Smooth muscle cell (in vitro differentiated cells): ENCODE measurements at regions not wholly inside any gene's neighbourhood (a gene's known extent, or its start where the extent isn't known, plus 50 kb on each side); places are given as distances from the start of the nearest gene placed in this dataset.

Experiments
- DNase-seq: peaks from one replicate; lab custom pipeline; 2025; ENCODE audit not compliant: unreplicated experiment; lab: John Stamatoyannopoulos, UW
- H2AFZ ChIP-seq: fragments of 200-600 bp; sonication (generic); 2 replicates; pipeline ENCODE4 v1.6.0; 2016; ENCODE audit warnings: antibody characterized with exemption, low read depth, mild to moderate bottlenecking
- H3F3A ChIP-seq: fragments of 200-600 bp; sonication (generic); 2 replicates; pipeline ENCODE4 v1.6.0; 2017; ENCODE audit warnings: antibody characterized with exemption, low read depth
- H3K27ac ChIP-seq: fragments of 200-600 bp; sonication (generic); 2 replicates; pipeline ENCODE4 v1.5.1; 2016; ENCODE audit warnings: low read depth, mild to moderate bottlenecking
- H3K27me3 ChIP-seq: fragments of 200-600 bp; sonication (generic); 2 replicates; pipeline ENCODE4 v1.6.1; 2016; ENCODE audit warnings: low read depth, mild to moderate bottlenecking
- H3K36me3 ChIP-seq: fragments of 200-600 bp; sonication (generic); 2 replicates; pipeline ENCODE4 v1.5.1; 2016; ENCODE audit warnings: low read depth
- H3K4me1 ChIP-seq: fragments of 200-600 bp; sonication (generic); 2 replicates; pipeline ENCODE4 v1.5.1; 2016; ENCODE audit warnings: low read depth
- H3K4me2 ChIP-seq: fragments of 200-600 bp; sonication (generic); 2 replicates; pipeline ENCODE4 v1.6.0; 2016; ENCODE audit warnings: mild to moderate bottlenecking
- H3K4me3 ChIP-seq: fragments of 200-600 bp; sonication (generic); 2 replicates; pipeline ENCODE4 v1.5.1; 2016; ENCODE audit warnings: mild to moderate bottlenecking
- H3K79me2 ChIP-seq: fragments of 200-600 bp; sonication (generic); 2 replicates; pipeline ENCODE4 v1.6.0; 2016; ENCODE audit warnings: low read depth, mild to moderate bottlenecking
- H3K9ac ChIP-seq: fragments of 200-600 bp; sonication (generic); 2 replicates; pipeline ENCODE4 v1.6.0; 2016; ENCODE audit warnings: low read depth
- H3K9me3 ChIP-seq: fragments of 200-600 bp; sonication (generic); replicated peaks from 2 replicates; pipeline ENCODE4 v1.5.1; 2016; ENCODE audit warnings: low read depth
- H4K20me1 ChIP-seq: fragments of 200-600 bp; sonication (generic); 2 replicates; pipeline ENCODE4 v1.6.0; 2016; ENCODE audit warnings: low read depth
- WGBS: methylation state at CpG from one replicate; pipeline ENCODE4 v1.1.7; 2016; ENCODE audit warnings: low lambda C conversion rate; 5-methylcytosine and 5-hydroxymethylcytosine counted together
- TF ChIP-seq, protein P1 (sequence below): fragments of 200-600 bp; sonication (generic); IDR thresholded peaks from 2 replicates; pipeline ENCODE4 v1.5.1; 2017; ENCODE audit warnings: borderline replicate concordance, mild to moderate bottlenecking, antibody characterized with exemption; ENCODE audit not compliant: insufficient read depth, poor library complexity, severe bottlenecking

DNA sequence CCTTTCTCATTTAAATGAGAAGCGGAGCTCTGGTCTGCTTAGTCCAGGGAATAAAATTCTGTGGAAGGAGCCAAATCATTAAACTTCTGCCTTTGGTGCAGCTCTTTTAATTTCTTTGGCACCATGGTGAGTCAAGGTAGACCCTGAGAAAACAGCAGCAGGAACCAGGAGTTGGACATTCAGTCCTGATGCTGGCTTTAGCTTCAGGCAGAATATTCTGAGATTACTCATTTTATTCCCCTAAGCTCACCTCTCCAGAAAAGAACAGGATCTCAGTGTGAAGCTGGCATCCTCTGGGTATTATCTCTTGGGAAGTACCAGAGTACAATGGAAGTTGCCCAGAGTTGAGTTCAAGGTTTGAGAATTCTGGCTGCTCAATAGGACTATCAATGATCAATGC, 211.6 kb upstream of the NRP1 start:
- no peaks in the 10 kb centered on the region for H3F3A ChIP-seq
- H3K4me1 ChIP-seq = no peaks in the 10 kb centered on the region
- no peaks in the 10 kb centered on the region for H3K36me3 ChIP-seq
- H4K20me1 ChIP-seq = no peaks in the 10 kb centered on the region
- no peaks in the 10 kb centered on the region for H3K27me3 ChIP-seq
- H3K4me3 ChIP-seq = no peak overlapping the region
- WGBS = 100% methylated on average over 1 of the region's 1 CpG
- no peak overlapping the region for H3K4me2 ChIP-seq
- no peaks in the 10 kb centered on the region for H3K9me3 ChIP-seq
- no peaks in the 10 kb centered on the region for H3K79me2 ChIP-seq
- no peak overlapping the region for H3K27ac ChIP-seq
- DNase-seq = no peak
- no peak overlapping the region for H2AFZ ChIP-seq
- TF ChIP-seq, protein P1, sequence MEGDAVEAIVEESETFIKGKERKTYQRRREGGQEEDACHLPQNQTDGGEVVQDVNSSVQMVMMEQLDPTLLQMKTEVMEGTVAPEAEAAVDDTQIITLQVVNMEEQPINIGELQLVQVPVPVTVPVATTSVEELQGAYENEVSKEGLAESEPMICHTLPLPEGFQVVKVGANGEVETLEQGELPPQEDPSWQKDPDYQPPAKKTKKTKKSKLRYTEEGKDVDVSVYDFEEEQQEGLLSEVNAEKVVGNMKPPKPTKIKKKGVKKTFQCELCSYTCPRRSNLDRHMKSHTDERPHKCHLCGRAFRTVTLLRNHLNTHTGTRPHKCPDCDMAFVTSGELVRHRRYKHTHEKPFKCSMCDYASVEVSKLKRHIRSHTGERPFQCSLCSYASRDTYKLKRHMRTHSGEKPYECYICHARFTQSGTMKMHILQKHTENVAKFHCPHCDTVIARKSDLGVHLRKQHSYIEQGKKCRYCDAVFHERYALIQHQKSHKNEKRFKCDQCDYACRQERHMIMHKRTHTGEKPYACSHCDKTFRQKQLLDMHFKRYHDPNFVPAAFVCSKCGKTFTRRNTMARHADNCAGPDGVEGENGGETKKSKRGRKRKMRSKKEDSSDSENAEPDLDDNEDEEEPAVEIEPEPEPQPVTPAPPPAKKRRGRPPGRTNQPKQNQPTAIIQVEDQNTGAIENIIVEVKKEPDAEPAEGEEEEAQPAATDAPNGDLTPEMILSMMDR = no peak
- H3K9ac ChIP-seq = no peak overlapping the region

DNA sequence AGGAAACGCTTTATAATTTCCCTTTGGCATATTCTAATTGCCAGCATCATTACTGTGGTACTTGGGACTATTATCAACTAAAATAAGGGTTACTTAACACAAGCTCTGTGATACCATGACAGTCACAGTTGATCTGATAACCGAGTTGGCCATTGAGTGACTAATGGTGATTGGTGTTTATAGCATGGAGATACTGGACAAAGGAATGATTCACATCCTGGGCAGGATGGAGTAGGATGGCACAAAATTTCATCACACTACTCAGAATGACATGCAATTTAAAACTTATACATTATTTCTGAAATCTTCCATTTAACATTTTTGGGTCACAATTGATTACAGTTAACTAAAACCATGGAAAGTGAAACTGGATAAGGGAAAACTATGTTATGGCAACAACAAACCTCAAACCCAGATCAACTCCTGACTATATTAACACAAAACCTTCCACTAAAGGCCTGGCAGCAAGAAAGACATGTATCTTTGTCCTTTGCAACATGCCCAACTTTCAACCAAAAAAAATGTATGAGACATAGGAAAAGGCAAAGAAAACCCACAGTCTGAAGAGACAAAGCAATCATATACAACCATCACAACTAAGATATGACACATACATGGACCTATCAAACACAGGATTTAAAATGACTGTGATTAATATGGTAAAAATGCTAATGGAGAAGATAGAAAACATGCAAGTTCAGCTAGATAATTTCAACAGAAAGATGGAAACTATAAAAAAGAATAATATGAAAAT, 208.5 kb upstream of the NRP1 start:
- DNase-seq = no peak
- H3K27ac ChIP-seq = no peak overlapping the region
- H3K4me1 ChIP-seq = no peaks in the 10 kb centered on the region
- H3K9ac ChIP-seq = no peak overlapping the region
- no peaks in the 10 kb centered on the region for H3K79me2 ChIP-seq
- TF ChIP-seq, protein P1 = no peak
- no peaks in the 10 kb centered on the region for H3K27me3 ChIP-seq
- H3F3A ChIP-seq = no peaks in the 10 kb centered on the region
- H3K9me3 ChIP-seq = no peaks in the 10 kb centered on the region
- H3K4me3 ChIP-seq = no peak overlapping the region
- WGBS = 80% methylated on average over 2 of the region's 2 CpGs
- no peaks in the 10 kb centered on the region for H3K36me3 ChIP-seq
- H4K20me1 ChIP-seq = no peaks in the 10 kb centered on the region
- no peak overlapping the region for H3K4me2 ChIP-seq
- no peak overlapping the region for H2AFZ ChIP-seq

DNA sequence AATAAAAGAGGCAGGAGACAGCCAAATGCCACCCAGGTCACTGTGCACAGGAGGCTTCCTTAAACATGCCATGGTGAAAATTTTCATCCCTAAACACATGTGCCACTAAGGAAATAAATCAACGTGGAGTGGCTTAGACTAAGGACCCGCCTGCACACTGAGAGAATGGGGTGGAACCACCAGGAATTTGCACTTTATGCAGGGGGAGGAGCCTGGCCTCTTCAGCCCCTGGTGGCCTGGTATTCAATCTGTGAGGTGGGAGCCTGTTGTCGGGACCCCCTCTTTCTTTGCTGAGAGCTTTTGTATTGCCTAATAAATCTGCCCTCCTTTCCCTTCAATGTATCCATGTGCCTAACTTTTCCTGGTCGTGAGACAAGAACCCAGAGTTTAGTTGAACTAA, 204.6 kb upstream of the NRP1 start:
- Histone ChIP-seq H3K9me3 (no peaks in the 10 kb centered on the region), H3K27me3 (no peaks in the 10 kb centered on the region), H3K36me3 (no peaks in the 10 kb centered on the region), H3F3A (no peaks in the 10 kb centered on the region), H3K4me3 (no peak overlapping the region), H3K79me2 (no peaks in the 10 kb centered on the region), H4K20me1 (no peaks in the 10 kb centered on the region), H3K9ac (no peak overlapping the region), H2AFZ (no peak overlapping the region), H3K27ac (no peak overlapping the region), H3K4me2 (no peak overlapping the region), H3K4me1 (no peaks in the 10 kb centered on the region)
- TF ChIP-seq, protein P1 = no peak
- no peak for DNase-seq
- WGBS = 70% methylated on average over 4 of the region's 4 CpGs

DNA sequence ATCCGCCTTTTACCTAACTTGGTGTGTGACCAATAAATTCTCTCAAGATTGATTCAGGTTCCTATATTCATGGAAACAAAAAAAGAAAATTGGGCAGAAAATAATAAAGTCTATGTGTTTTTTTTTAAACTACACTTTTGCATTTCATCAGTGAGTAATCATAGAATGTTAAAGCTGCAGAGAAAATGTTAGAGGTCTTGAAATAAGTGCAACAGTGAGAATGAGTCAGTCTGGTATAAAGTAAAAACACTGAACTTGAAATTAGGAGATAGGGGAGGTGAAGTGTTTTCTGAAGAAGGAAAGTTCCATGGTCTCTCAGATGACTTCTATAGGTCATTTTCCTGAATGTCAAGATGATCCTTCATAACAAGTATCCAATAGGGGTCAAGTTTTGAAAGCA, 202.6 kb upstream of the NRP1 start:
- H3K9ac ChIP-seq = no peak overlapping the region
- H3F3A ChIP-seq = no peaks in the 10 kb centered on the region
- no peaks in the 10 kb centered on the region for H3K4me1 ChIP-seq
- no peak overlapping the region for H3K4me3 ChIP-seq
- no peaks in the 10 kb centered on the region for H3K36me3 ChIP-seq
- no peak overlapping the region for H3K4me2 ChIP-seq
- peak overlapping the region; percentile 26 for H2AFZ ChIP-seq
- no peaks in the 10 kb centered on the region for H3K27me3 ChIP-seq
- no peaks in the 10 kb centered on the region for H3K9me3 ChIP-seq
- no peak for DNase-seq
- H3K79me2 ChIP-seq = no peaks in the 10 kb centered on the region
- H4K20me1 ChIP-seq = no peaks in the 10 kb centered on the region
- TF ChIP-seq, protein P1 = no peak
- H3K27ac ChIP-seq = no peak overlapping the region
- 100% methylated on average over 1 of the region's 1 CpG for WGBS
